ENCODE measurements at regions not wholly inside any gene's neighbourhood (a gene's known extent, or its start where the extent isn't known, plus 50 kb on each side); places are given as distances from the start of the nearest gene placed in this dataset.

DNA sequence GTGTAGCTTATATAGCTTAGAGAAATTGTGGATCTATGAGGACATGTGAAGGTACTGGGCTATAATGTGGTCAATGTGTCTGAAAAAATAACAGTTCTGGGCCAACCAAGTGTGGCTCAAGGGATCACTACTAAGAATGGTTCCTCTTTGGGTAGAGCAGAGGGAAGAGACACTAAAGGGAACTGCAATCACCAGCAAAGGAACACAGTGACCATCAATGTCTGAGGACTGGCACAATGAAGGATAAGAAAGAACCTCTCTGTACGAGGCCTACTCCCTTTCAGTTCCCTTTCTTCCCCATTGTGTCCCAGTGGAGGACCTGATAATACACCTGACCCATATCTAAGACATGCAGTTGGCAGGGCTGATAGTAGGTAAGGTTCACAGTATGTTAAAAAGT, 89.9 kb upstream of the JAK1 start:
- no peak overlapping the region for H3K27ac ChIP-seq (ENCODE audit: low read depth, low read length)
- WGBS, 3 donors = 57 to 83% (median 63%) methylated on average over 1 of the region's 1 CpG

GRCh38 chr1:65056866-65057265, 90.5 kb upstream of the JAK1 start:
- WGBS, 3 donors = 81 to 92% (median 85%) methylated on average over 3 of the region's 3 CpGs
- no peak overlapping the region for H3K27ac ChIP-seq (ENCODE audit: low read depth, low read length)

GRCh38 chr1:65059930-65060538, 88.0 kb upstream of the AK4 start:
- 15 to 28% (median 22%) methylated on average over 7 of the region's 7 CpGs for WGBS, 3 donors
- H3K27ac ChIP-seq (ENCODE audit: low read depth, low read length) = no peak overlapping the region

- no peak overlapping the region for H3K27ac ChIP-seq (ENCODE audit: low read depth, low read length)
- 60 to 77% (median 67%) methylated on average over 2 of the region's 2 CpGs for WGBS, 3 donors
Measured at GRCh38 chr1:65062339-65062738, 85.7 kb upstream of the AK4 start.

- H3K27ac ChIP-seq (ENCODE audit: low read depth, low read length) = no peak overlapping the region
- 69 to 79% (median 73%) methylated on average over 6 of the region's 6 CpGs for WGBS, 3 donors
Measured at GRCh38 chr1:65063025-65063424, 85.0 kb upstream of the AK4 start.

DNA sequence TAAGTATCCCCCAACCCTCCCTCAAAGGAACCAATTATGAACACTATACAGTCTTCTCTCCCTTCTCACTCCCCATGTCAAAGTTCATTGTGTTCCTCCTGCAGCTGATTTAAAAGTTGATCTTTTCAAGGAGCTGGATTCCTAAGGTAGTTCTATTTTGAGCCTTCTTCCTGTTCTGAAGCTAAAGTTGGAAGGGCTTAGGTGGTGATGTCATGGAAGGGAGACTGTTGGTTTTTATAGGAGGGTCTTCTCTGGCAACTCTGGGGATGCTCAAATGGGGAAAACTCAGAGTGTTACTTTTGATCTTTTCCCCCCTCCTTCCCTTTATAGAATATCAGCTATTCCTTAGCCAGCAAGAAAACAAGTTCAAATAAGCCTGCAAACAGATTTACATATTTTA, 83.0 kb upstream of the AK4 start:
- H3K27ac ChIP-seq (ENCODE audit: low read depth, low read length) = no peak overlapping the region

- H3K27ac ChIP-seq (ENCODE audit: low read depth, low read length) = peak overlapping the region; percentile 91
- WGBS, 3 donors = 14 to 18% (median 15%) methylated on average over 16 of the region's 16 CpGs
Measured at GRCh38 chr1:65065524-65066418, 82.2 kb upstream of the AK4 start.

GRCh38 chr1:65066419-65066765, 81.6 kb upstream of the AK4 start:
- WGBS, 3 donors = 0 to 1% (median 0%) methylated on average over 26 to 33 of the region's 33 CpGs
- peak overlapping the region; percentile 91 for H3K27ac ChIP-seq (ENCODE audit: low read depth, low read length)

DNA sequence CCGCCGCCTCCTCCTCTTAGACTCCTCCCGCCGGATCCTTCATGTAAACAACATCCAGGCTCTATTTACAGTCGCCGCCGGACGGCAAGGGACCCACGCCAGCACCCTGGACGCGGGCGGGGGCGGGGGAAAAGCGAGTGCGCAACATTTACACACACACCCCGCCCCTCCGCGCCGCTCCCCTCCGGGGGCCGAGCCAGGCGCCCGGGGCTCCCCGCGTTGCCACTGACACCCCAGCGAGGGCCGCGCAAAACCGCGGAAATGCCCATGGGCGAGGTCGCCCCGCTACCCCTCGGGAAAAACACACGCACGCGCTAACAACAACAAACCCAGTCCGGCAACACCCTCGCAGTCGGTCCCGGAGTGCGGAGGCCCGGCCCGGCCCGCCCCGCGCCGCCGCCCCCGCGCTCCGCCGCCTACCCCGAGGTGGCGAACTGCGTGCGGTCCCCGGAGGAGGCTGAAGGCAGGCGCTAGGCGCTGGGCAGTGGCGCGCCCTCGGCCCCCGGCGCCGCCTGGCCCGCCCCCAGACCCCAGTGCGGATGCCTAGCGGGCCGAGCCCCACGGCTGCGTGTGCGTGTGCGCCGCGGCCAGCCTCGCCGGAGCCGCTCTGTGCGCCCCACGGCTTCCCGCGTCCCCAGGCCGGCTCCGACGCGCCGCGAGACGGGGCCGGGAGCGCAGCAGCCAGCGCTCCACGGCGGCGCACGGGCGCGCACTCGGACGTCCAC, 81.1 kb upstream of the AK4 start:
- peak overlapping the region; percentile 91 for H3K27ac ChIP-seq (ENCODE audit: low read depth, low read length)
- WGBS, 3 donors = 0 to 1% (median 0%) methylated on average over 71 to 101 of the region's 101 CpGs

DNA sequence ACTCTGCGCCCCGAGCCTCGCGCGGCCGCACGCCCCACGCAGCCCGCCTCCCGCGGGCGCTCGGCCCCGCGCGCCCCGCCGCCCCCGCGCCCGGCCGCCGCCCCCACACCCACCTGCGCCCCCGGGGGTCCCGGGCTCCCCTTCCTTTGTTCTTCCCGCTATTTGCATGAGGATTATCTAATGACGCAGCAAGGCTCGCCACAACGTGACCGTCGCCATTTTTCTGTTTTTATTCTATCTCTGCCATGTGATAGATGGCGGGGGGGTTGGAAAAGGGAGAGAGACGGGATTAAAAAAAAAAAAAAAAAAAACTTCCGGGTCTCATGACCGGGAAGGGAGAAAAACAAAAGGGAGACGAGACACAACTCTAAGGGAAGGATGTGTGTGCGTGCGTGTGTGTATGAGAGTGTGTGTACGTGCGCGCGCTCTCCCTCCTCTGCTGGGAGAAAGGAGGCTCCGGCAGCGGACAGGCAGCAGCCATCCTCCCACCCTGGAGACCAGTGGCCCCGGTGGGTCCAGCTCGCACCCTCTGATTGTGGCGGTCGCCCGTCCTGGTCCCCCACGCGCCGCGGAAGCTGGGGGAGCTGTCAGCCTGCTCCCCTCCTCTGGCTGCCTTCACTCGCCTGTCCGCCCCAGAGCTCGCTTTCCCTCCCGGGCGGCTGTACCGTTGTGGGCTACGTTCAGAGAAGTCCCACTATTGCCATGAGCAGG, 80.4 kb upstream of the AK4 start:
- peak overlapping the region; percentile 94 for H3K27ac ChIP-seq (ENCODE audit: low read depth, low read length)
- WGBS, 3 donors = 0 to 1% (median 1%) methylated on average over 46 to 61 of the region's 61 CpGs

DNA sequence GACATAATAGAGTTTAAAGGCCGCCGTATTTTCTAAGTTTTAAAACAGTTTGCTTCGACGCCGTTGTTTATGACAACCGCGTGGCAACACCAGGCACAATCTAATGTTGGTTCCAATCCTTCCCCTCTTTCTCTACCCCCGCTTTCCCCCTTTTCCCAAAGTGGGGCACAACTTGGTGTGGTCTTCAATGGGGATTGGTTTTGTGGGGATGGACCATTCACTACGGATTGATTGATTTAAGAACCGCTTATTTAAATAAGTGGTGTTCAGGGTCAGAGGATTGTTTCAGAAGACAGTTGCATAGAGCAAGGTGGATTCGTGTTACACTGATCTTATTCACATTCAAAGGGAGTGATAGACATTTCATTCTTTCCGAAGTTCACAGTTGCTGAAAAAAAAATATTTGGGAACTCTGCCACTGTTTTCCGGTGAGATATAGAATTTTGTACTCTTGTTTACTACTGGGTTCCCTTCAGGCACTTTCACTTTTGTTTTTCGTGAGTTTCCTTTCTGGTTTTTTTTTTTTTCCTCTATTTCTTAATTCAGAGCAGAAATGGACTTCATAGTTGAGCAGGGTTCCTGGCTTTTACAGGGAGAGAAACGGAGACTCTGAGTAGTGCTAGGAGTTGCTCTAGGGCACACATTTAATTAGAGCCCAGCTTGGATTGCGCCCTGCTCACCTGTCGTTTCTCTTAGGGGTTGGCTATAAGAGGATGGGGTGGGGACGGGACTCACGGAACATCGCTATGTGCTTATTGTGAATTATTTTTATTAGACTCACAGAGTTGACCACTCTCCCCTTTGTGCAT, 79.6 kb upstream of the AK4 start:
- peak overlapping the region; percentile 94 for H3K27ac ChIP-seq (ENCODE audit: low read depth, low read length)
- 0 to 2% (median 1%) methylated on average over 20 of the region's 20 CpGs for WGBS, 3 donors

GRCh38 chr1:65069011-65069565, 78.9 kb upstream of the AK4 start:
- no peak overlapping the region for H3K27ac ChIP-seq (ENCODE audit: low read depth, low read length)

GRCh38 chr1:65072845-65073244, 75.2 kb upstream of the AK4 start:
- WGBS, 3 donors = 43 to 83% (median 76%) methylated on average over 3 of the region's 3 CpGs
- no peak overlapping the region for H3K27ac ChIP-seq (ENCODE audit: low read depth, low read length)

More at GRCh38 chr1:65069011-65069565, 78.9 kb upstream of the AK4 start:
- 33 to 71% (median 43%) methylated on average over 6 of the region's 6 CpGs for WGBS, 3 donors

DNA sequence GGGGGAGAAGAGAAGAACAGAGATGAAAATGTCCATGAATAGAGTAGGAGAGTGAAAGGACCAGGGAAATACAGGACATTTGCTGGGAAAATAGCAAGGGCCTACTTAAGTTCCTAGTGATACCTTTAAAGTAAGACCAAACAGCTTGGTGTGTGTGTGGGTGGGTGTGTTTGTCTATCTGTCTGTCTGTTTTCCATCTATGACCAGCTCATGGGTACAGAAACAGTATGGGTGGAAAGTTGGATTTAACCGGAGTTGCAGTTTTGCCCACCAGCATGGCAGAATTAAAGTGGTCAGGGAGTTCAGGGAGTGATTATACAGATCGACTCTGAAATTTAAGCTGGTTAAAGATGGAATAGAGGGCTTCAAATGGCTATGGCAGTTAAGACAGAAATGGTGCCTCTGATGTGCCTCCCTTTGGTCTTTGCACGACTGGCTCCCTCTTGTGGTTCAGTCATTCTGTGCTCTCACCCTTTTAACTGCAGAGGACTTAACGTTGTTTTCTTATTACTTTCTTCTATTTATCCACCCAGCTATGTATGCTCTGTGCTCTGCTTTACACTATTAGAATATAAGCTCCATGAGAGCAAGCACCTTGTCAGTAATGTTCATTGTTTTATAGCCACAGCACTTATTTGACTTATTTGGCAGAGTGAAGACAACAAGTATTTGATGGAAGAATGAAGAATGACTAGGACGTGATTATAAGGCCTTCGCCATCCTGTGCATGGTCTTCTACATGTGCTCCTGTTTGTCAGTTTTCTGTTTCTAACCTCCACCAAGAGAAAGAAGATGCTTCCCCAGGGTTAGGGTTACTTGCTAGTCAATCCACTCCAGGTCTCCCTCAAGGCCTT, 72.7 kb upstream of the AK4 start:
- no peak overlapping the region for H3K27ac ChIP-seq (ENCODE audit: low read depth, low read length)
- WGBS, 3 donors = 50 to 57% (median 50%) methylated on average over 6 of the region's 6 CpGs

- WGBS, 3 donors = 44 to 49% (median 48%) methylated on average over 3 of the region's 3 CpGs
Measured at GRCh38 chr1:65077369-65077768, 70.6 kb upstream of the AK4 start.

DNA sequence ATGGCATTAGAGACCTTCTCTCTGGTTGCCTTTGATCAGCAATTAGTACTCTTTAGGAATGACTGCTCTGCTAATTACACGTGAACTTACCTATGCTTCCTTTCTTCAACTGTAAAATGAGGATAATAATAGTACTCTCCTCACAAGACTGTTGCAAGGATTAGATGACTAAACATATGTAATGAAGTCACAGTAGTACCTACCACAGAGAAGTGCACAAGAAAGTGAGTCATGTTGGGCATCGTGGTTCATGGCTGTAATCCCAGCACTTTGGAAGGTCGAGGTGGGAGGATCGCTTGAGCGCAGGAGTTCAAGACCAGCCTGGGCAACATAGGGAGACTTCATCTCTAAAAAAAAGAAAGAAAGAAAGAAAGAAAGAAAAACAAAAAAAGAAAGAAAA, 68.1 kb upstream of the AK4 start:
- WGBS, 3 donors = 85 to 86% (median 86%) methylated on average over 5 of the region's 5 CpGs
- no peak overlapping the region for H3K27ac ChIP-seq (ENCODE audit: low read depth, low read length)

More at GRCh38 chr1:65077369-65077768, 70.6 kb upstream of the AK4 start:
- H3K27ac ChIP-seq (ENCODE audit: low read depth, low read length) = no peak overlapping the region
